Loucy (cell line): ENCODE measurements at regions not wholly inside any gene's neighbourhood (a gene's known extent, or its start where the extent isn't known, plus 50 kb on each side); places are given as distances from the start of the nearest gene placed in this dataset.

ENCODE experiments used
- EZH2phosphoT487 ChIP-seq: fragments of 200-600 bp; IDR thresholded peaks from 2 replicates; pipeline ENCODE4 v1.6.1; 2018; ENCODE audit warnings: antibody characterized with exemption, mild to moderate bottlenecking, moderate library complexity, borderline replicate concordance
- TF ChIP-seq, protein P1 (sequence below): fragments of 200-600 bp; sonication (generic); conservative IDR thresholded peaks from 2 replicates; pipeline ENCODE4 v1.5.1; 2014; ENCODE audit warnings: mild to moderate bottlenecking, antibody characterized with exemption, low read length

DNA sequence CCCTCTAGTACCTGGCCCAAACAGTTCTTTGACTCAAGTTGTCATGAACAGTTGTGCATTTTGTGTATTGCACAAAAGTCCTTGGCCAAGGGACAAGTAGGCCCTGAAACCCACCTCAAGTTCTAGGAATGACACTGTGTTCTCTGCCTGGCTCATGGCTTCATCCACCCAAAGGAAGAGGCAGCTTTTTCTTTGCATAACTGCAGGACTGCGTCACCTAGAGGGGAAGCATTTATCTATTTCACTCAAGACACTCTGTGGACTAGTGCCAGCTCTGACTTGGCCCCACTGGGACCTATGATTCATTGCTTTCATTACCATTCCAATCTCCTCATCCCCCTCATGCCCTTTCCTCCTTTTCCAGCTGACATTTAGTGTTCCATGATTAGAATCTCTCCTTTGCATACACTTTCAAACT, 119.3 kb upstream of the SIX2 start:
- TF ChIP-seq, protein P1, sequence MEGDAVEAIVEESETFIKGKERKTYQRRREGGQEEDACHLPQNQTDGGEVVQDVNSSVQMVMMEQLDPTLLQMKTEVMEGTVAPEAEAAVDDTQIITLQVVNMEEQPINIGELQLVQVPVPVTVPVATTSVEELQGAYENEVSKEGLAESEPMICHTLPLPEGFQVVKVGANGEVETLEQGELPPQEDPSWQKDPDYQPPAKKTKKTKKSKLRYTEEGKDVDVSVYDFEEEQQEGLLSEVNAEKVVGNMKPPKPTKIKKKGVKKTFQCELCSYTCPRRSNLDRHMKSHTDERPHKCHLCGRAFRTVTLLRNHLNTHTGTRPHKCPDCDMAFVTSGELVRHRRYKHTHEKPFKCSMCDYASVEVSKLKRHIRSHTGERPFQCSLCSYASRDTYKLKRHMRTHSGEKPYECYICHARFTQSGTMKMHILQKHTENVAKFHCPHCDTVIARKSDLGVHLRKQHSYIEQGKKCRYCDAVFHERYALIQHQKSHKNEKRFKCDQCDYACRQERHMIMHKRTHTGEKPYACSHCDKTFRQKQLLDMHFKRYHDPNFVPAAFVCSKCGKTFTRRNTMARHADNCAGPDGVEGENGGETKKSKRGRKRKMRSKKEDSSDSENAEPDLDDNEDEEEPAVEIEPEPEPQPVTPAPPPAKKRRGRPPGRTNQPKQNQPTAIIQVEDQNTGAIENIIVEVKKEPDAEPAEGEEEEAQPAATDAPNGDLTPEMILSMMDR, result no peak
- no peak for TF ChIP-seq EZH2phosphoT487
